ENCODE measurements at regions not wholly inside any gene's neighbourhood (a gene's known extent, or its start where the extent isn't known, plus 50 kb on each side); places are given as distances from the start of the nearest gene placed in this dataset.

- TF ChIP-seq, protein P1, sequence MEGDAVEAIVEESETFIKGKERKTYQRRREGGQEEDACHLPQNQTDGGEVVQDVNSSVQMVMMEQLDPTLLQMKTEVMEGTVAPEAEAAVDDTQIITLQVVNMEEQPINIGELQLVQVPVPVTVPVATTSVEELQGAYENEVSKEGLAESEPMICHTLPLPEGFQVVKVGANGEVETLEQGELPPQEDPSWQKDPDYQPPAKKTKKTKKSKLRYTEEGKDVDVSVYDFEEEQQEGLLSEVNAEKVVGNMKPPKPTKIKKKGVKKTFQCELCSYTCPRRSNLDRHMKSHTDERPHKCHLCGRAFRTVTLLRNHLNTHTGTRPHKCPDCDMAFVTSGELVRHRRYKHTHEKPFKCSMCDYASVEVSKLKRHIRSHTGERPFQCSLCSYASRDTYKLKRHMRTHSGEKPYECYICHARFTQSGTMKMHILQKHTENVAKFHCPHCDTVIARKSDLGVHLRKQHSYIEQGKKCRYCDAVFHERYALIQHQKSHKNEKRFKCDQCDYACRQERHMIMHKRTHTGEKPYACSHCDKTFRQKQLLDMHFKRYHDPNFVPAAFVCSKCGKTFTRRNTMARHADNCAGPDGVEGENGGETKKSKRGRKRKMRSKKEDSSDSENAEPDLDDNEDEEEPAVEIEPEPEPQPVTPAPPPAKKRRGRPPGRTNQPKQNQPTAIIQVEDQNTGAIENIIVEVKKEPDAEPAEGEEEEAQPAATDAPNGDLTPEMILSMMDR (IDR thresholded peaks at IDR 0.05): no peak
- no peak for TF ChIP-seq POLR2A (IDR thresholded peaks at IDR 0.05)
Measured at GRCh38 chr10:29753283-29753682, 118.5 kb upstream of the SVIL start.

Data from thyroid gland (tissue), 4 donors.